ENCODE measurements at regions not wholly inside any gene's neighbourhood (a gene's known extent, or its start where the extent isn't known, plus 50 kb on each side); places are given as distances from the start of the nearest gene placed in this dataset.

- in situ Hi-C loops (cut with HindIII; ENCODE audit: low pct_ligation_motif_present, low pct_unique_long_range_greater_than_20kb, low sequenced_read_pairs), result no loop called here
- no peak for DNase-seq
These were observed 615.6 kb upstream of the CDH4 start for GRCh38 chr20:60636417-60636816.

DNA sequence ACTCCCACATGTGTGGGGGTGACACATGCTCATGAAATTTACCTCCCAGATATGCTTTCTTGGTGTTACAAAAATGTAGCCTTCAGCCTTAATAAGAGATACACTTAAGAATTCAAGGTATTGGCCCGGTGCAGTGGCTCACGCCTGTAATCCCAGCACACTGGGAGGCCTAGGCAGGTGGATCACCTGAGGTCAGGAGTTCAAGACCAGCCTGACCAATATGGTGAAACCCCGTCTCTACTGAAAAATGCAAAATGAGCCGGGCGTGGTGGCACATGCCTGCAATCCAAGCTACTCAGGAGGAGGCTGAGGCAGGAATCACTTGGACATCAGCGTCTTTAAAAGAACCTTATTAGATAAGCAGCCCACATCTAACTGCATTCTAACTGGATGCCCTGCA is 614.3 kb upstream of the CDH4 start:
- DNase-seq, result no peak
- in situ Hi-C loops (cut with HindIII; ENCODE audit: low pct_ligation_motif_present, low pct_unique_long_range_greater_than_20kb, low sequenced_read_pairs), result no loop called here

DNA sequence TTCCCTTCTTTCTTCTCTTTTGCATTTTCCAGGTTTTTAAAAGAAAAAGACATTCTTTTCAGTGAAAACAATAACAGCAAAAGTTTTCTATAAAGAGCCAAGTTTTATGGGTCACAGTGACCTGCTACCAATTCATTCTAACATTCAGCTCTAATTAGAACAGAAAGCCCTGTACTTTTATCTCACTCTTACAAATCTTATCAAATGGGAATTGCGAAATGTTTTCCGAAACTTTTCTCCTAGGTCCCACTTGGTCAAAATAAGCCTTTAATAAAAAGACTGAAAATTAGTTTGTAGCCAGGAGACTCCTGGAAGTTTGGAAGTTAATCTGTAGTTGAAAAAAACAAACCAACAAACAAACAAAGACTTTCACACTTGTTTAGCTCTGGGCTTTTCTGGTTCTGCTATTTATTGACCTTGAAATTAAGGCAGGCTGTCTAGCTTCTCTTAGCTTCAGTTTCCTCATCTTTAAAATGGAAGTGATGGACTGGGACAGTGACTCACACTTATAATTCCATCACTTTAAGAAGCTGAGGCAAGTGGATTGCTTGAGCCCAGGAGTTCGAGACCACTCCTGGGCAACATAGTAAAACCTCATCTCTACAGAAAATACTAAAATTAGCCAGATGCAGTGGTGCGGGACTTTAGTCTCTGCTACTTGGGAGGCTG is 613.5 kb upstream of the CDH4 start:
- DNase-seq, result no peak
- in situ Hi-C loops (cut with HindIII; ENCODE audit: low pct_ligation_motif_present, low pct_unique_long_range_greater_than_20kb, low sequenced_read_pairs), result no loop called here

DNA sequence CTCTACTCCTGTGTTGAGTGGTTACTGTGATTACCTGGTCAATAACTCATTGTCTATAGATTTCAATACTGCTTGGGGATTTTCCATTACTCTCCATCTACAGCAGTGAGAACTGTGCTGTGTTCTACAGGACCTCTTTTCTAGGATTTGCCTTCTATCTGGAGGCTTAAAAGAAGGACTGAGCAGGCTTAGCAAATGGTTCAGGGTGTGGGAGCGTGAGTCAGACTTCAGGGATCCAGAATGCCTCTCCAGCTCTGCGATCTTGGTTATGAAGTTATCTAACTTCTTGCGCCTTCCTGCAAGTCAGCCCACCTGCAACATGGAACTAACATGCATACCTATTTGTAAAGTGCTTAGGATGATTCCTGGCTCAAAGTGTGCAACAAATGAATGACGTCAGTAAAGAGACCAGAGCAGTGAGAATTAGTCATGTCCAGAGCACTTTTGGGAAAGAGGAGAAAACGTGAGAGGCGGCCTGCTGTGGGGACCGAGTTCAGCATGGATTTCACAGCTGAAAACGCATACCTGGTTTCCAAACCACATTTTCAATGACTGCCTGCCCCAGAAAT is 610.1 kb upstream of the CDH4 start:
- in situ Hi-C loops (cut with HindIII; ENCODE audit: low pct_ligation_motif_present, low pct_unique_long_range_greater_than_20kb, low sequenced_read_pairs), result no loop called here
- DNase-seq, result no peak

GRCh38 chr20:60642541-60642940 is 609.5 kb upstream of the CDH4 start:
- in situ Hi-C loops (cut with HindIII; ENCODE audit: low pct_ligation_motif_present, low pct_unique_long_range_greater_than_20kb, low sequenced_read_pairs), result no loop called here
- no peak for DNase-seq

DNA sequence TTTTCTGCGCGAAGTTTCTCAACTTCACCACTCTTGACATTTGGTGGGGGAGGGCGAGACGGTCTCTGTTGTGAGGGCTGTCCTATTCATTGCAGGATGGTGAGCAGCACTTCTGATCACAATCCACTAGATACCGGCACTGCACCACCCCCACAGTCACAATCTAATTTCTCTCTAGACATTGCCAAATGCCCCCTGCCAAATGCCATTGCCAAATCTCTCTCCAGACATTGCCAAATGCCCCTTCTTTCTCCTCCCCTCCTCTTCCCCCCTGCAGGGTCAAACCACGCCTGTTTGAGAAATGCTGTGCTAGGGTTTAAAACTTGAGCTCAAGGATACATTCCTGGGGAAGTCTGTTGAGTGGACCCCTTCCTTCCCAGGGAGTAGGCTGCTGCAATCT is 603.5 kb upstream of the CDH4 start:
- no peak for DNase-seq
- in situ Hi-C loops (cut with HindIII; ENCODE audit: low pct_ligation_motif_present, low pct_unique_long_range_greater_than_20kb, low sequenced_read_pairs), result no loop called here

GRCh38 chr20:60649541-60649940 is 602.5 kb upstream of the CDH4 start:
- no peak for DNase-seq
- in situ Hi-C loops (cut with HindIII; ENCODE audit: low pct_ligation_motif_present, low pct_unique_long_range_greater_than_20kb, low sequenced_read_pairs), result no loop called here

GRCh38 chr20:60650087-60650486 is 602.0 kb upstream of the CDH4 start:
- in situ Hi-C loops (cut with HindIII; ENCODE audit: low pct_ligation_motif_present, low pct_unique_long_range_greater_than_20kb, low sequenced_read_pairs), result no loop called here
- DNase-seq, result no peak

- no peak for DNase-seq
- in situ Hi-C loops (cut with HindIII; ENCODE audit: low pct_ligation_motif_present, low pct_unique_long_range_greater_than_20kb, low sequenced_read_pairs), result no loop called here
These were observed 600.0 kb upstream of the CDH4 start for GRCh38 chr20:60652046-60652445.

DNA sequence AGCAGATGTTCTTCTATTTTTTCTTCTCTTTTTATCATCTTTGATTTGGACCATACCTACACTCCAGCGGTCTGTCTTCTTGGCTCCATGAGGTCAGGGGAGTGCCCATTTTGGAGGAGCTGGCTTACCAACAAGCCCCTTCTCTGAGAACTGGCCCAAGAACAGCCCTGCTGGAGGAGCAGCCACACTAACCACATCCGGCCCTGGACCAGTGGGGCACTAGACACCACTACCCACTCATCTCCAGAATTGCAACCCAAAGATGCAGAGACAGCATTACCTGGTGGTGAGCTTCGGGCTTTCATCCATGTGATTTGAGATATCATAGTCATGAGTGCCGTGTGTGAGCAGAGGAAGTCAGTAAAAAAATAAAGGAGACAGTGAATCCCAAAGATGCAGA is 599.4 kb upstream of the CDH4 start:
- in situ Hi-C loops (cut with HindIII; ENCODE audit: low pct_ligation_motif_present, low pct_unique_long_range_greater_than_20kb, low sequenced_read_pairs), result no loop called here
- no peak for DNase-seq

DNA sequence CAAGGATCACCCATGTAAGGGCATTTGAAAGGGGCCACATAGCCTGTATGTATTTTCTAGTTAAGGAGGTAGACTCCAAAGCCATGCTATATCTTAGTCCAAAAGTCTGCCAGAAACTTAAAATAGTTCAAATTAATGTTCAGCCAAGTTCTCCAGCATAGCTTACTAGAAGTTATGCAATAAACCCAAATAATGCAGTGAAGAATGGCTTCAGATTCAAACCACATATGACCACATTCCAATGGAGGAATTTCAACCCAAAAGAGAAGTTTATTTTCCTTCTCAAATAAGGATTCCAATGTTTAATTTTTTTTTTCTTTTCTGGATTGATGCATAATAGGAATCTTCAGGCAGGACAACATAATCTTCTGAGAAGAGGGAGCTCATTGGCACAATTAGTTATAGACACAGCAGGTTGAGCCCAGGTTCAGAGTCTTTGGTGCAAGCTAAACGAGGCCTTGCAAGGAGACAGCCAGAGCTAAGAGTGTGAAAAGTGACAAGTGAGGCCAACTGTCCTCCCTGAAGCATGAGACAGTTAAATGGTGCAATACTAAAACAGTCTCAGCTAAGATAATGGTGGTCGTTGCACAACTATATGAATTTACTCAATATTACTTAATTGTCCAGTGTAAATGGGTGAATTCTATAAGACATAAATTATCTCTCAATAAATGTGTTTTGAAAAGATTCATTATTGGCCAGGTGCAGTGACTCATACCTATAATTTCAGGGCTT is 598.8 kb upstream of the CDH4 start:
- no peak for DNase-seq
- in situ Hi-C loops (cut with HindIII; ENCODE audit: low pct_ligation_motif_present, low pct_unique_long_range_greater_than_20kb, low sequenced_read_pairs), result no loop called here

DNA sequence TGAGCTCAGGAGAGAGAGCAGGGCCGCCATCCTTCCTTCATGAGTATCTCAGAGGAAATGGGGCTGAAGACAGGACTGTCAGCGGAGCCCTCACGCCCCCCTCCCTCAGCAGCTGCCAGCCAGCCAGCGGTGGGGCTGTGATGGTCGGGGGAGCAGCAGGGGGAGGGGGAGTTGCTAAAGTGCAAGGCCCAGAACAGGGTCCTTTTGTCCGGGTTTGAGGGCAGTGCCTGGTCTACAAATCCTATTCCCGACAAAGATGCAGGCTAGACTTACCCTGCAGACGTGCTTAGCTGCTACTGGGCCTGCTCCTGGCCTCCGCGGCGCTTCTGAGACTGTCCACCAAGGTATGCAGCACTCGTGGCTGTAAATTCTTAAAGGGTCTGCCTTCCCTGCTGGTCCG is 593.4 kb upstream of the CDH4 start:
- no peak for DNase-seq

DNA sequence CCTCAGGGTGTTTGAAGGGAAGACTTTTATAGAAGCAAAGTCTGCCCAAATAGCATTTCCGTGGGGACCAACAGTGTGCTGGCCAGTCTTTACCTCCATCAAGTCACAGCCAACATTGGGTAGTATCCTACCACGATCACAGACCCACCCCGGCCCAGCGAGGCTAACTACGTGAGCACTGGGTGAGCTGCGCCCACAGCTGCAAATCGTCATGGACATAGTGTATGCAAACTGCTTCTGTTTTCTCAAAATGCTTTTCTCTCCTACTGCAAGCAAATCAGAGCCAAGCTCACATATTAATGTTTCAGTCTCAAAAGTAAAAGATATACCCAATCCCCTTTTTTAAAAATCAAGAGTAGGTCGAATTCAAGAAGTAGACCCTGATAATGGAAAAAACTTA is 592.8 kb upstream of the CDH4 start:
- no peak for DNase-seq
- in situ Hi-C loops (cut with HindIII; ENCODE audit: low pct_ligation_motif_present, low pct_unique_long_range_greater_than_20kb, low sequenced_read_pairs), result no loop called here

More for the DNA sequence above, 593.4 kb upstream of the CDH4 start:
- in situ Hi-C loops (cut with HindIII; ENCODE audit: low pct_ligation_motif_present, low pct_unique_long_range_greater_than_20kb, low sequenced_read_pairs), result no loop called here

GRCh38 chr20:60662307-60662706 is 589.8 kb upstream of the CDH4 start:
- no peak for DNase-seq
- in situ Hi-C loops (cut with HindIII; ENCODE audit: low pct_ligation_motif_present, low pct_unique_long_range_greater_than_20kb, low sequenced_read_pairs), result no loop called here

- in situ Hi-C loops (cut with HindIII; ENCODE audit: low pct_ligation_motif_present, low pct_unique_long_range_greater_than_20kb, low sequenced_read_pairs), result no loop called here
- DNase-seq, result no peak
These were observed 588.0 kb upstream of the CDH4 start for GRCh38 chr20:60664106-60664505.

DNA sequence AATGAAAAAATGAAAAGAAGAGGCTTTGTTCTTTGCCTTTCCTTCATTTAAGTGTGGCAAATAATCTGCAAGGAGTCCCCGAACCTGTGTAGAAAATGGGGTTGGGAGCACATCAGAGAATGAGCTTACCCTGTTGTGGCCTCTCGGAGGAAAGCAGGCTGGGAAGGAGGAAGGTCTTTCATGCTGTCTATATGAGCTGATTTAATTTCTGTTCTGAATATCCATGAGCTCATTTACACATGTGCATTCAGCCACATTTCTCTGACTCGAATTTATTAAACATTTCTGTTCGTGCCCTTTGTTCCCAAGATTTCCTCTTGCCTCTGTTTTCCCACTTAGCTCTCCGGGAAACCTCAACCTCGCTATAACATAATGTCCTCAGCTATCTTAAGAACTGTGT is 584.4 kb upstream of the CDH4 start:
- no peak for DNase-seq
- in situ Hi-C loops (cut with HindIII; ENCODE audit: low pct_ligation_motif_present, low pct_unique_long_range_greater_than_20kb, low sequenced_read_pairs), result no loop called here

- in situ Hi-C loops (cut with HindIII; ENCODE audit: low pct_ligation_motif_present, low pct_unique_long_range_greater_than_20kb, low sequenced_read_pairs), result no loop called here
- no peak for DNase-seq
These were observed 582.9 kb upstream of the CDH4 start for GRCh38 chr20:60669211-60669610.

GRCh38 chr20:60676011-60676410 is 576.0 kb upstream of the CDH4 start:
- in situ Hi-C loops (cut with HindIII; ENCODE audit: low pct_ligation_motif_present, low pct_unique_long_range_greater_than_20kb, low sequenced_read_pairs), result no loop called here

DNA sequence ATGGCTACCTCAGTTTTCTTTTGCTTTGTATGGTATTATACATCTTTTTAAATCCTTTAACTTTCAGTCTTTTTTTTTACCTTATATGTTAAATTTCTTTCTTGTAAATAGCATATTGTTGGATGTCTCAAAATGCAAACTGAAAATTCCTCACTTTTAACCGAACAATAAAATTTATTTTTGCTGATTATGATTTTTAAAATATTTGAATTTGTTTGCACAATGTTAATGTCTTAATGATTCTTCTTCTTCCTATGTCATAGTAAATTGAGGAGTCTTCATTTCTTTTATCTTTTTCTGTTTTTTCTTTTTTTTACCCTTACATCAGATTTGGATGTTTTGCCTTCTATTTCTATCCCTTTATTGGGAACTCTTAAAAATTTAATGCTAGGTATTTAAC is 574.2 kb upstream of the CDH4 start:
- in situ Hi-C loops (cut with HindIII; ENCODE audit: low pct_ligation_motif_present, low pct_unique_long_range_greater_than_20kb, low sequenced_read_pairs), result no loop called here
- no peak for DNase-seq

More at GRCh38 chr20:60676011-60676410, 576.0 kb upstream of the CDH4 start:
- no peak for DNase-seq

DNA sequence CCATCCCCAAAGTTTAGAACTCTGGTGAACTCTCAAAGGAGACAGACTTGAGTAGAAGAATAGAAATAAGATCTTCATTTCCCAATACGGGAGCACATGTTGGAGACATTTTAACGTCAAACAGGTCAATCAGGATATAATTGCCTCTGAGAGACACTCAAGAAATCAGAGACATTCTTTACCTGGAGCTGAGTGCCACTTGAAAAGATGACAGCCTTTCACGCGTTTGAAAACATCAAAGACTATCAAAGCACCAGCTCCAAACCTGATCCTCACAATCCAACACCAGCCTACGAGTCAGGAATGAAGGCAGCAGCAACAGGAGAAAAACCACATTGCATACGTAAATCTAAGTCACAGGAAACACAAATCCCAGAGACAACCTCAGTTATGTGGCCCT is 571.5 kb upstream of the CDH4 start:
- in situ Hi-C loops (cut with HindIII; ENCODE audit: low pct_ligation_motif_present, low pct_unique_long_range_greater_than_20kb, low sequenced_read_pairs), result no loop called here
- DNase-seq, result no peak
